K562 (cell line): ENCODE measurements at regions not wholly inside any gene's neighbourhood (a gene's known extent, or its start where the extent isn't known, plus 50 kb on each side); places are given as distances from the start of the nearest gene placed in this dataset.

ENCODE experiments used
- BCOR ChIP-seq: fragments of 450-650 bp; IDR thresholded peaks from 2 replicates; pipeline ENCODE4 v1.6.1; 2016
- EP300 ChIP-seq: IDR thresholded peaks from 2 replicates; pipeline ENCODE4 v1.6.1; 2012; ENCODE audit warnings: low read length, improper control_type of control experiment
- ESRRA ChIP-seq: fragments of 450-650 bp; IDR thresholded peaks from 2 replicates; pipeline ENCODE4 v1.6.1; 2014; ENCODE audit warnings: low read depth, mild to moderate bottlenecking, moderate library complexity, borderline replicate concordance
- HCFC1 ChIP-seq: IDR thresholded peaks from 2 replicates; pipeline ENCODE4 v1.6.1; 2012; ENCODE audit warnings: low read depth, low read length, improper control_type of control experiment
- HDGF ChIP-seq: fragments of 450-650 bp; IDR thresholded peaks from 2 replicates; pipeline ENCODE4 v1.6.1; 2016
- HMG20A ChIP-seq: fragments of 450-650 bp; formaldehyde crosslinking; conservative IDR thresholded peaks from 2 replicates; pipeline ENCODE4 v1.4.0; 2020; ENCODE audit warnings: mild to moderate bottlenecking, mixed read lengths
- JUN ChIP-seq, 2 experiments: sonication (generic) in 1 of 2; formaldehyde crosslinking in 1 of 2; IDR thresholded peaks; 2 replicates each; pipeline versions ENCODE4 v1.6.1 to v1.8.0; 2012 to 2022; ENCODE audit warnings: borderline replicate concordance in 2 of 2, mild to moderate bottlenecking in 2 of 2, improper control_type of control experiment in 1 of 2, low read depth in 1 of 2, low read length in 1 of 2, missing genetic modification reagents in 1 of 2
- KDM1A ChIP-seq, 2 experiments: fragments of 450-650 bp; IDR thresholded peaks; 2 replicates each; pipeline ENCODE4 v1.6.1; 2016; ENCODE audit warnings: mild to moderate bottlenecking in 2 of 2
- KLF10 ChIP-seq: fragments of 250-450 bp; sonication (Bioruptor Pico); IDR thresholded peaks from 2 replicates; pipeline ENCODE4 v1.6.1; 2021; ENCODE audit warnings: matching md5 sums
- MECOM ChIP-seq: fragments of 250-450 bp; sonication (Bioruptor Pico); IDR thresholded peaks from 2 replicates; pipeline ENCODE4 v1.8.0; 2022; ENCODE audit warnings: inconsistent platforms
- PYGO2 ChIP-seq: fragments of 450-650 bp; IDR thresholded peaks from 2 replicates; pipeline ENCODE4 v1.6.1; 2016; ENCODE audit warnings: mild to moderate bottlenecking, missing genetic modification characterization, moderate library complexity, missing compliant biosample characterization
- TF ChIP-seq, protein P1 (sequence below): fragments of 450-650 bp; IDR thresholded peaks from 2 replicates; pipeline ENCODE4 v1.6.1; 2016
- TF ChIP-seq, protein P2 (sequence below), 3 experiments: IDR thresholded peaks in 2 of 3; conservative IDR thresholded peaks in 1 of 3; 2 replicates each; pipeline ENCODE4 v1.5.1; 2011 to 2012; ENCODE audit warnings: low read length in 3 of 3, mild to moderate bottlenecking in 3 of 3, control low read depth in 2 of 3, improper control_type of control experiment in 1 of 3, inconsistent platforms in 1 of 3, low read depth in 1 of 3, mixed read lengths in 1 of 3, moderate library complexity in 1 of 3; ENCODE audit not compliant: insufficient read depth in 2 of 3

- TF ChIP-seq MECOM (CRISPR knock-in tag): no peak
- TF ChIP-seq, protein P1, sequence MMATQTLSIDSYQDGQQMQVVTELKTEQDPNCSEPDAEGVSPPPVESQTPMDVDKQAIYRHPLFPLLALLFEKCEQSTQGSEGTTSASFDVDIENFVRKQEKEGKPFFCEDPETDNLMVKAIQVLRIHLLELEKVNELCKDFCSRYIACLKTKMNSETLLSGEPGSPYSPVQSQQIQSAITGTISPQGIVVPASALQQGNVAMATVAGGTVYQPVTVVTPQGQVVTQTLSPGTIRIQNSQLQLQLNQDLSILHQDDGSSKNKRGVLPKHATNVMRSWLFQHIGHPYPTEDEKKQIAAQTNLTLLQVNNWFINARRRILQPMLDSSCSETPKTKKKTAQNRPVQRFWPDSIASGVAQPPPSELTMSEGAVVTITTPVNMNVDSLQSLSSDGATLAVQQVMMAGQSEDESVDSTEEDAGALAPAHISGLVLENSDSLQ: peak; percentile 97
- TF ChIP-seq, protein P2, sequence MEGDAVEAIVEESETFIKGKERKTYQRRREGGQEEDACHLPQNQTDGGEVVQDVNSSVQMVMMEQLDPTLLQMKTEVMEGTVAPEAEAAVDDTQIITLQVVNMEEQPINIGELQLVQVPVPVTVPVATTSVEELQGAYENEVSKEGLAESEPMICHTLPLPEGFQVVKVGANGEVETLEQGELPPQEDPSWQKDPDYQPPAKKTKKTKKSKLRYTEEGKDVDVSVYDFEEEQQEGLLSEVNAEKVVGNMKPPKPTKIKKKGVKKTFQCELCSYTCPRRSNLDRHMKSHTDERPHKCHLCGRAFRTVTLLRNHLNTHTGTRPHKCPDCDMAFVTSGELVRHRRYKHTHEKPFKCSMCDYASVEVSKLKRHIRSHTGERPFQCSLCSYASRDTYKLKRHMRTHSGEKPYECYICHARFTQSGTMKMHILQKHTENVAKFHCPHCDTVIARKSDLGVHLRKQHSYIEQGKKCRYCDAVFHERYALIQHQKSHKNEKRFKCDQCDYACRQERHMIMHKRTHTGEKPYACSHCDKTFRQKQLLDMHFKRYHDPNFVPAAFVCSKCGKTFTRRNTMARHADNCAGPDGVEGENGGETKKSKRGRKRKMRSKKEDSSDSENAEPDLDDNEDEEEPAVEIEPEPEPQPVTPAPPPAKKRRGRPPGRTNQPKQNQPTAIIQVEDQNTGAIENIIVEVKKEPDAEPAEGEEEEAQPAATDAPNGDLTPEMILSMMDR (IDR thresholded peaks at IDR 0.05 in 2 of 3, conservative IDR thresholded peaks at IDR 0.05 in 1 of 3; ENCODE audit: insufficient read depth in 2 of 3, low read depth in 1 of 3, low read length in 3 of 3): no peak
- peak; percentile 13; the same call in 1 of the 2 replicates for TF ChIP-seq PYGO2 (tag)
- peak; percentile 15; the same call in 1 of the 2 replicates for TF ChIP-seq EP300
- TF ChIP-seq KDM1A (IDR thresholded peaks at IDR 0.05): no peak
- TF ChIP-seq ESRRA: peak; percentile 58
- TF ChIP-seq BCOR: 0 out of 2 replicates have a peak, but pooled peaks have one; percentile 13
- no peak for TF ChIP-seq HMG20A (CRISPR knock-in tag)
- no peak for TF ChIP-seq HCFC1
- no peak for TF ChIP-seq HDGF
- peak; percentile 73 for TF ChIP-seq JUN (IDR thresholded peaks at IDR 0.05; ENCODE audit: borderline replicate concordance, low read depth, low read length)
- TF ChIP-seq JUN (CRISPR knock-in tag; IDR thresholded peaks at IDR 0.05; ENCODE audit: borderline replicate concordance): no peak
- 0 out of 2 replicates have a peak, but pooled peaks have one; percentile 21 for TF ChIP-seq KLF10
Observed at GRCh38 chr1:143720087-143721023, 251.4 kb downstream of the FAM72C start.
